ENCODE measurements at regions not wholly inside any gene's neighbourhood (a gene's known extent, or its start where the extent isn't known, plus 50 kb on each side); places are given as distances from the start of the nearest gene placed in this dataset.

GRCh38 chr20:10812759-10813327, 139.0 kb upstream of the JAG1 start:
- H3K4me3 ChIP-seq (ENCODE audit: low read depth, low read length): no peak overlapping the region
- no peak for DNase-seq (ENCODE audit: low read depth)
- no peak for TF ChIP-seq CTCF (IDR thresholded peaks at IDR 0.05; ENCODE audit: insufficient read depth, low read depth, low read length, missing control alignments)

- TF ChIP-seq CTCF (IDR thresholded peaks at IDR 0.05; ENCODE audit: insufficient read depth, low read depth, low read length, missing control alignments): no peak
- H3K4me3 ChIP-seq (ENCODE audit: low read depth, low read length): no peak overlapping the region
- DNase-seq (ENCODE audit: low read depth): no peak
These were observed 149.8 kb upstream of the JAG1 start for GRCh38 chr20:10823585-10823984.

- TF ChIP-seq CTCF (IDR thresholded peaks at IDR 0.05; ENCODE audit: insufficient read depth, low read depth, low read length, missing control alignments): no peak
- DNase-seq (ENCODE audit: low read depth): no peak
- no peak overlapping the region for H3K4me3 ChIP-seq (ENCODE audit: low read depth, low read length)
These were observed 151.1 kb upstream of the JAG1 start for GRCh38 chr20:10824750-10825500.

GRCh38 chr20:10826111-10826510, 152.3 kb upstream of the JAG1 start:
- no peak for TF ChIP-seq CTCF (IDR thresholded peaks at IDR 0.05; ENCODE audit: insufficient read depth, low read depth, low read length, missing control alignments)
- H3K4me3 ChIP-seq (ENCODE audit: low read depth, low read length): no peak overlapping the region
- no peak for DNase-seq (ENCODE audit: low read depth)

GRCh38 chr20:10828180-10828579, 154.4 kb upstream of the JAG1 start:
- DNase-seq (ENCODE audit: low read depth): no peak
- no peak overlapping the region for H3K4me3 ChIP-seq (ENCODE audit: low read depth, low read length)
- no peak for TF ChIP-seq CTCF (IDR thresholded peaks at IDR 0.05; ENCODE audit: insufficient read depth, low read depth, low read length, missing control alignments)

GRCh38 chr20:10832141-10832540, 158.3 kb upstream of the JAG1 start:
- DNase-seq (ENCODE audit: low read depth): no peak
- H3K4me3 ChIP-seq (ENCODE audit: low read depth, low read length): no peak overlapping the region
- TF ChIP-seq CTCF (IDR thresholded peaks at IDR 0.05; ENCODE audit: insufficient read depth, low read depth, low read length, missing control alignments): no peak

GRCh38 chr20:10837901-10838300, 164.1 kb upstream of the JAG1 start:
- H3K4me3 ChIP-seq (ENCODE audit: low read depth, low read length): no peak overlapping the region
- no peak for DNase-seq (ENCODE audit: low read depth)
- TF ChIP-seq CTCF (IDR thresholded peaks at IDR 0.05; ENCODE audit: insufficient read depth, low read depth, low read length, missing control alignments): no peak
